ENCODE measurements at regions not wholly inside any gene's neighbourhood (a gene's known extent, or its start where the extent isn't known, plus 50 kb on each side); places are given as distances from the start of the nearest gene placed in this dataset.
A peak's percentile ranks its signal among the peaks of the same experiment; 100 is the strongest.

GRCh38 chr6:156348424-156348823, 428.8 kb upstream of the ARID1B start:
- Mint-ChIP-seq H3K27me3 (ENCODE audit: insufficient read depth, low read depth) (peaks cover 4% of the 10 kb centered on the region), H3K4me1 (peaks cover 20% of the 10 kb centered on the region), H3K27ac (no peak overlapping the region), H3K36me3 (no peaks in the 10 kb centered on the region), H3K9me3 (no peaks in the 10 kb centered on the region), H3K4me3 (no peak overlapping the region)
- Histone ChIP-seq H3K4me1 (no peaks in the 10 kb centered on the region), H3K4me3 (no peak overlapping the region), H3K27ac (no peak overlapping the region), H3K36me3 (no peaks in the 10 kb centered on the region), H4K20me1 (ENCODE audit: low read depth) (no peaks in the 10 kb centered on the region), H2AFZ (replicated peaks) (peak overlapping the region; percentile 13), H3K4me2 (no peak overlapping the region), H3F3A (ENCODE audit: low read depth) (no peaks in the 10 kb centered on the region), H3K9ac (no peak overlapping the region), H3K79me2 (ENCODE audit: low read depth) (no peaks in the 10 kb centered on the region), H3K9me3 (ENCODE audit: low read depth) (no peaks in the 10 kb centered on the region), H3K27me3 (no peaks in the 10 kb centered on the region)
- no peak for TF ChIP-seq CTCF (IDR thresholded peaks at IDR 0.05)
- no peak for TF ChIP-seq EZH2 (IDR thresholded peaks at IDR 0.05)
- TF ChIP-seq EZH2phosphoT487 (IDR thresholded peaks at IDR 0.05) = no peak
- no peak for DNase-seq (ENCODE audit: low spot score)

- Histone ChIP-seq H3K4me1 (no peaks in the 10 kb centered on the region), H3F3A (ENCODE audit: low read depth) (no peaks in the 10 kb centered on the region), H3K9ac (no peak overlapping the region), H2AFZ (replicated peaks) (no peak overlapping the region), H3K36me3 (no peaks in the 10 kb centered on the region), H4K20me1 (ENCODE audit: low read depth) (no peaks in the 10 kb centered on the region), H3K9me3 (ENCODE audit: low read depth) (no peaks in the 10 kb centered on the region), H3K79me2 (ENCODE audit: low read depth) (no peaks in the 10 kb centered on the region), H3K4me2 (no peak overlapping the region), H3K4me3 (no peak overlapping the region), H3K27ac (no peak overlapping the region), H3K27me3 (no peaks in the 10 kb centered on the region)
- no peak for DNase-seq (ENCODE audit: low spot score)
- Mint-ChIP-seq H3K36me3 (no peaks in the 10 kb centered on the region), H3K4me3 (no peak overlapping the region), H3K4me1 (peaks cover 20% of the 10 kb centered on the region), H3K27me3 (ENCODE audit: insufficient read depth, low read depth) (peaks cover 4% of the 10 kb centered on the region), H3K27ac (no peak overlapping the region), H3K9me3 (no peaks in the 10 kb centered on the region)
- no peak for TF ChIP-seq EZH2 (IDR thresholded peaks at IDR 0.05)
- no peak for TF ChIP-seq CTCF (IDR thresholded peaks at IDR 0.05)
- TF ChIP-seq EZH2phosphoT487 (IDR thresholded peaks at IDR 0.05) = no peak
These were observed 429.5 kb upstream of the ARID1B start for GRCh38 chr6:156347656-156348055.

GRCh38 chr6:156347246-156347645, 429.9 kb upstream of the ARID1B start:
- Mint-ChIP-seq H3K27me3 (ENCODE audit: insufficient read depth, low read depth) (peaks cover 2% of the 10 kb centered on the region), H3K27ac (no peak overlapping the region), H3K4me1 (peaks cover 20% of the 10 kb centered on the region), H3K4me3 (no peak overlapping the region), H3K9me3 (no peaks in the 10 kb centered on the region), H3K36me3 (no peaks in the 10 kb centered on the region)
- no peaks in the 10 kb centered on the region for H3K27me3 ChIP-seq
- H3K4me2 ChIP-seq = no peak overlapping the region
- H3K27ac ChIP-seq = no peak overlapping the region
- H3K9me3 ChIP-seq (ENCODE audit: low read depth) = no peaks in the 10 kb centered on the region
- no peaks in the 10 kb centered on the region for H3K4me1 ChIP-seq
- H4K20me1 ChIP-seq (ENCODE audit: low read depth) = no peaks in the 10 kb centered on the region
- H3F3A ChIP-seq (ENCODE audit: low read depth) = no peaks in the 10 kb centered on the region
- no peak overlapping the region for H3K9ac ChIP-seq
- TF ChIP-seq CTCF (IDR thresholded peaks at IDR 0.05) = no peak
- TF ChIP-seq EZH2 (IDR thresholded peaks at IDR 0.05) = no peak
- TF ChIP-seq EZH2phosphoT487 (IDR thresholded peaks at IDR 0.05) = no peak
- H3K79me2 ChIP-seq (ENCODE audit: low read depth) = no peaks in the 10 kb centered on the region
- H2AFZ ChIP-seq (replicated peaks) = no peak overlapping the region
- no peak overlapping the region for H3K4me3 ChIP-seq
- no peak for DNase-seq (ENCODE audit: low spot score)
- H3K36me3 ChIP-seq = no peaks in the 10 kb centered on the region

Data from neural progenitor cell (in vitro differentiated cells).